Astrocyte of the cerebellum (primary cell): ENCODE measurements at regions not wholly inside any gene's neighbourhood (a gene's known extent, or its start where the extent isn't known, plus 50 kb on each side); places are given as distances from the start of the nearest gene placed in this dataset.

Experiments used
- DNase-seq: peaks from one replicate; pipeline ENCODE4 v3.0.0-alpha.2; 2011; ENCODE audit warnings: low read depth
- H3K4me3 ChIP-seq: 2 replicates; pipeline ENCODE4 v1.5.1; 2011; ENCODE audit warnings: mild to moderate bottlenecking, low read depth, low read length, moderate library complexity
- in situ Hi-C: cut with HindIII; loops from 2 replicates; pipeline ENCODE4 v1.10.0; 2017; ENCODE audit warnings: low sequenced_read_pairs
- TF ChIP-seq, protein P1 (sequence below): IDR thresholded peaks from 2 replicates; pipeline ENCODE4 v1.5.1; 2012; ENCODE audit warnings: low read length, low read depth, moderate library complexity, mild to moderate bottlenecking; ENCODE audit errors: missing control alignments

DNA sequence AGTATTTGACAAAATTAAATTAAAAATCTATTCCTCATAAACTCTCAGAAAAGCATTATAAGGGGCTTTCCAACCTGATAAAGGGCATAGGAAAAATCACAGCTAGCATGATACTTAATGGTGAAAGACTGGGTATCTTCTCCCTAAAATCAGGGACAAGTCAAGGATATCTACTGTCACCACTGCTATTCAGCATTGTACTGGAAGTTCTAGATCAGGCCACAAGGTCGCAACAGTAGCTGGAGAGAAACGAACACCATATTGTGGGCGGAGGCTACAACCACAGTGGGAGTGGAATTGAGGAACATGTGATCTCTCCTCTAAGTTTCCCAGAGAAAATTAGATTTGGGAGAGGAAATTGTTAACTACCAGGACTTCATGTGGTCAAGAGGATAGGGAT is 70.0 kb upstream of the NAMPT start:
- H3K4me3 ChIP-seq: no peak overlapping the region
- in situ Hi-C loops: no loop called here
- no peak for DNase-seq
- TF ChIP-seq, protein P1, sequence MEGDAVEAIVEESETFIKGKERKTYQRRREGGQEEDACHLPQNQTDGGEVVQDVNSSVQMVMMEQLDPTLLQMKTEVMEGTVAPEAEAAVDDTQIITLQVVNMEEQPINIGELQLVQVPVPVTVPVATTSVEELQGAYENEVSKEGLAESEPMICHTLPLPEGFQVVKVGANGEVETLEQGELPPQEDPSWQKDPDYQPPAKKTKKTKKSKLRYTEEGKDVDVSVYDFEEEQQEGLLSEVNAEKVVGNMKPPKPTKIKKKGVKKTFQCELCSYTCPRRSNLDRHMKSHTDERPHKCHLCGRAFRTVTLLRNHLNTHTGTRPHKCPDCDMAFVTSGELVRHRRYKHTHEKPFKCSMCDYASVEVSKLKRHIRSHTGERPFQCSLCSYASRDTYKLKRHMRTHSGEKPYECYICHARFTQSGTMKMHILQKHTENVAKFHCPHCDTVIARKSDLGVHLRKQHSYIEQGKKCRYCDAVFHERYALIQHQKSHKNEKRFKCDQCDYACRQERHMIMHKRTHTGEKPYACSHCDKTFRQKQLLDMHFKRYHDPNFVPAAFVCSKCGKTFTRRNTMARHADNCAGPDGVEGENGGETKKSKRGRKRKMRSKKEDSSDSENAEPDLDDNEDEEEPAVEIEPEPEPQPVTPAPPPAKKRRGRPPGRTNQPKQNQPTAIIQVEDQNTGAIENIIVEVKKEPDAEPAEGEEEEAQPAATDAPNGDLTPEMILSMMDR: no peak

GRCh38 chr7:106353944-106354343 is 69.2 kb upstream of the NAMPT start:
- no peak overlapping the region for H3K4me3 ChIP-seq
- no peak for DNase-seq
- TF ChIP-seq, protein P1: no peak
- in situ Hi-C loops: no loop called here

- TF ChIP-seq, protein P1: no peak
- no peak overlapping the region for H3K4me3 ChIP-seq
- DNase-seq: no peak
- in situ Hi-C loops: no loop called here
Observed at GRCh38 chr7:106348231-106348630, 63.4 kb upstream of the NAMPT start.

DNA sequence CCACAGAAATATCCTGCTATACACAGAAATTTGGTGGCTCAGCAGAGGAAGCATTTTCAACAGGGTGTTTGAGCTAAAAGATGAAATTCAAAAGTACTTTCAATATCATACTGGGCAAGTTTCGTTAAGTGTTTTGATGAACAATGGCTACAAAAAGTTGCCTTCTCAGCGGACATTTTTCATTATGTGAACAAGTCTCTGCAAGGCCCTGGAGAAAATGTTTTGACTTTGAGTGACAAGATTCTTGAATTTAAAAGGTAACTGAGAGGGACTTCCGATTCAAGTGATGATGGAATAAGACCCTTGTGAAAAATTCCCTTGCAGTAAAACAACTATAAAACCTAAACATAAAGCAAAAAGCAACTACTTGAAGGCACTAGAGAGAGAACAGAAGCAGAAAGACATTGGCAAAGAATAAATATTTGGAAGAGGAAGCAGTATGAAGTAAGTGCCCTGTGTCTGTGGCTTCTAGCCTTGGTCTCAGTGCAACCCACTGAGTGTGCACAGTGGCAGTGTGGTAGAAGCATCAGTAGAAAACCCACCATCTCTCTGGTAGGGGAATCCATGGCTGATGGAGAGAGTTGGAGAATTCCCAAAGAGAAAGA is 62.5 kb upstream of the NAMPT start:
- DNase-seq: no peak
- no peak overlapping the region for H3K4me3 ChIP-seq
- TF ChIP-seq, protein P1: no peak
- in situ Hi-C loops: no loop called here

GRCh38 chr7:106346678-106347217 is 62.0 kb upstream of the NAMPT start:
- TF ChIP-seq, protein P1: no peak
- peak; percentile 68 for DNase-seq
- in situ Hi-C loops: no loop called here
- no peak overlapping the region for H3K4me3 ChIP-seq

DNA sequence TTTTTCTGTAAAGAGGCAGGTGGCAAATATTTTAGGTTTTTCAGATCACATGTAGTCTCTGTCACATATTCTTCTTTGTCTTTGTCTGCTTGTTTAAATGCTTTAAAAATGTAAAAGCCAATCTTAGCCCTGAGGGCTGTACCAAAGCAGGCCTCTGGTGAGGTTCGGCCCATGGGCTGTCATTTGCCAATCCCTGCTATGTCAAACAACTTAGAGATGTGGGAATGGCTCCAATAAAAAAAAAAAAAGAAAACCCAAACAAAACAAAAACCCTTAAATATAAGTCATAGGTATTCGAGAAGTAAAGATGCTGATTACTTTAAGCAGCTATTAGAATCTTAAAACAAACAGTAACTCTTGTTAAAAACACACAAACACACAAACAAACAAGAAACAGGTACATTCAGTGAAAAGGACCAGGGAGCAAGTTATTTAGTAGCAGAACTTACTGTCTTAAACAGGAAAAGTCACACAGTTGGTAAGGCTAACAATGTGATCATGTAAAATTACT is 61.4 kb upstream of the NAMPT start:
- in situ Hi-C loops: no loop called here
- no peak overlapping the region for H3K4me3 ChIP-seq
- TF ChIP-seq, protein P1: no peak
- no peak for DNase-seq
